HepG2 (cell line): ENCODE measurements at regions not wholly inside any gene's neighbourhood (a gene's known extent, or its start where the extent isn't known, plus 50 kb on each side); places are given as distances from the start of the nearest gene placed in this dataset.

Experiments used
- ADNP ChIP-seq: sonication (generic); formaldehyde crosslinking; IDR thresholded peaks from 2 replicates; pipeline ENCODE4 v1.4.0; 2020; ENCODE audit warnings: missing genetic modification reagents
- ARID3A ChIP-seq: IDR thresholded peaks from 2 replicates; pipeline ENCODE4 v1.6.1; 2012; ENCODE audit warnings: low read depth, low read length, improper control_type of control experiment
- ARNT2 ChIP-seq: sonication (generic); formaldehyde crosslinking; IDR thresholded peaks from 2 replicates; pipeline ENCODE4 v1.8.0; 2022; ENCODE audit warnings: mild to moderate bottlenecking, low read depth, missing genetic modification reagents, moderate library complexity
- CHCHD3 ChIP-seq: sonication (generic); formaldehyde crosslinking; IDR thresholded peaks from 2 replicates; pipeline ENCODE4 v1.8.0; 2022; ENCODE audit warnings: mild to moderate bottlenecking, missing genetic modification reagents, moderate library complexity
- DPF2 ChIP-seq: sonication (generic); formaldehyde crosslinking; IDR thresholded peaks from 2 replicates; pipeline ENCODE4 v1.4.0; 2020; ENCODE audit warnings: mild to moderate bottlenecking, low read depth, missing genetic modification reagents, borderline replicate concordance
- ERF ChIP-seq: IDR thresholded peaks from 2 replicates; pipeline ENCODE4 v1.6.1; 2018; ENCODE audit warnings: missing biosample characterization, missing genetic modification reagents
- FOXA1 ChIP-seq, 2 experiments: fragments of 450-650 bp in 1 of 2; sonication (generic) in 1 of 2; formaldehyde crosslinking in 1 of 2; IDR thresholded peaks; 2 replicates each; pipeline versions ENCODE4 v1.4.0 to v1.6.1; 2016 to 2020; ENCODE audit warnings: missing genetic modification reagents in 1 of 2
- FOXA3 ChIP-seq: IDR thresholded peaks from 2 replicates; pipeline ENCODE4 v1.6.1; 2016; ENCODE audit warnings: missing genetic modification reagents, missing compliant biosample characterization
- FOXC1 ChIP-seq: sonication (generic); formaldehyde crosslinking; IDR thresholded peaks from 2 replicates; pipeline ENCODE4 v1.8.0; 2022; ENCODE audit warnings: mild to moderate bottlenecking, missing genetic modification reagents, borderline replicate concordance
- FOXJ3 ChIP-seq: sonication (generic); formaldehyde crosslinking; IDR thresholded peaks from 2 replicates; pipeline ENCODE4 v1.4.0; 2020; ENCODE audit warnings: missing genetic modification reagents, mild to moderate bottlenecking, borderline replicate concordance
- GFI1 ChIP-seq: sonication (generic); formaldehyde crosslinking; IDR thresholded peaks from 2 replicates; pipeline ENCODE4 v1.5.0; 2020; ENCODE audit warnings: missing genetic modification reagents, mild to moderate bottlenecking, borderline replicate concordance
- KDM1A ChIP-seq: IDR thresholded peaks from 2 replicates; pipeline ENCODE4 v1.6.1; 2016; ENCODE audit warnings: missing compliant biosample characterization
- NR2F6 ChIP-seq, 2 experiments: IDR thresholded peaks; 2 replicates each; pipeline ENCODE4 v1.6.1; 2016; ENCODE audit warnings: antibody characterized with exemption in 1 of 2, mild to moderate bottlenecking in 1 of 2
- RARA ChIP-seq: IDR thresholded peaks from 2 replicates; pipeline ENCODE4 v1.6.1; 2016; ENCODE audit warnings: missing genetic modification reagents, missing compliant biosample characterization
- RXRB ChIP-seq: IDR thresholded peaks from 2 replicates; pipeline ENCODE4 v1.6.1; 2016; ENCODE audit warnings: borderline replicate concordance, missing genetic modification reagents, missing compliant biosample characterization
- SAP130 ChIP-seq: IDR thresholded peaks from 2 replicates; pipeline ENCODE4 v1.6.1; 2016; ENCODE audit warnings: low read depth
- SRF ChIP-seq: IDR thresholded peaks from 2 replicates; pipeline ENCODE4 v1.6.1; 2011; ENCODE audit warnings: mild to moderate bottlenecking, low read depth, low read length, moderate library complexity
- TOE1 ChIP-seq: sonication (generic); formaldehyde crosslinking; IDR thresholded peaks from 2 replicates; pipeline ENCODE4 v1.4.0; 2020; ENCODE audit warnings: mild to moderate bottlenecking, missing genetic modification reagents
- ZMYM3 ChIP-seq: sonication (generic); formaldehyde crosslinking; IDR thresholded peaks from 2 replicates; pipeline ENCODE4 v1.5.1; 2020; ENCODE audit warnings: mild to moderate bottlenecking, missing genetic modification reagents
- ZNF136 ChIP-seq: sonication (generic); formaldehyde crosslinking; IDR thresholded peaks from 2 replicates; pipeline ENCODE4 v1.8.1; 2022; ENCODE audit warnings: low read depth, mild to moderate bottlenecking, moderate library complexity, missing genetic modification reagents
- ZNF598 ChIP-seq: sonication (generic); formaldehyde crosslinking; IDR thresholded peaks from 2 replicates; pipeline ENCODE4 v1.5.1; 2020; ENCODE audit warnings: mild to moderate bottlenecking, missing genetic modification reagents, borderline replicate concordance
- ZNF788 ChIP-seq: sonication (generic); formaldehyde crosslinking; IDR thresholded peaks from 2 replicates; pipeline ENCODE4 v1.5.0; 2020; ENCODE audit warnings: mild to moderate bottlenecking, missing genetic modification reagents, borderline replicate concordance
- TF ChIP-seq, protein P1 (sequence below): IDR thresholded peaks from 2 replicates; pipeline ENCODE4 v1.6.1; 2016; ENCODE audit warnings: missing genetic modification reagents, missing compliant biosample characterization
- TF ChIP-seq, protein P2 (sequence below): sonication (generic); formaldehyde crosslinking; IDR thresholded peaks from 2 replicates; pipeline ENCODE4 v1.4.0; 2020; ENCODE audit warnings: mild to moderate bottlenecking, missing genetic modification reagents

- TF ChIP-seq RXRB (CRISPR knock-in tag) (peak; percentile 19; the same call in 1 of the 2 replicates), FOXJ3 (CRISPR knock-in tag) (no peak), CHCHD3 (CRISPR knock-in tag) (no peak), SRF (no peak), FOXA3 (peak; percentile 58), ARID3A (0 out of 2 replicates have a peak, but pooled peaks have one; percentile 54), ERF (no peak), RARA (0 out of 2 replicates have a peak, but pooled peaks have one; percentile 23), FOXA1 (IDR thresholded peaks at IDR 0.05) (no peak), FOXA1 (CRISPR knock-in tag; IDR thresholded peaks at IDR 0.05) (peak; percentile 77), ZMYM3 (CRISPR knock-in tag) (peak; percentile 82; the same call in 1 of the 2 replicates), SAP130 (CRISPR knock-in tag) (no peak), ADNP (CRISPR knock-in tag) (0 out of 2 replicates have a peak, but pooled peaks have one; percentile 35), ZNF136 (CRISPR knock-in tag) (no peak), FOXC1 (CRISPR knock-in tag) (no peak), KDM1A (CRISPR knock-in tag) (peak; percentile 63; the same call in 1 of the 2 replicates), ZNF788 (peak; percentile 49; the same call in 1 of the 2 replicates), ARNT2 (CRISPR knock-in tag) (peak; percentile 44; the same call in 1 of the 2 replicates), GFI1 (peak; percentile 58; the same call in 1 of the 2 replicates), DPF2 (CRISPR knock-in tag) (peak; percentile 25; the same call in 1 of the 2 replicates), TOE1 (no peak), ZNF598 (CRISPR knock-in tag) (no peak), NR2F6 (IDR thresholded peaks at IDR 0.05) (peak; percentile 32; the same call in 1 of the 2 replicates), NR2F6 (CRISPR knock-in tag; IDR thresholded peaks at IDR 0.05) (peak; percentile 44; the same call in 1 of the 2 replicates)
- TF ChIP-seq, protein P1, sequence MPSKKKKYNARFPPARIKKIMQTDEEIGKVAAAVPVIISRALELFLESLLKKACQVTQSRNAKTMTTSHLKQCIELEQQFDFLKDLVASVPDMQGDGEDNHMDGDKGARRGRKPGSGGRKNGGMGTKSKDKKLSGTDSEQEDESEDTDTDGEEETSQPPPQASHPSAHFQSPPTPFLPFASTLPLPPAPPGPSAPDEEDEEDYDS (CRISPR knock-in tag), result no peak
- TF ChIP-seq, protein P2, sequence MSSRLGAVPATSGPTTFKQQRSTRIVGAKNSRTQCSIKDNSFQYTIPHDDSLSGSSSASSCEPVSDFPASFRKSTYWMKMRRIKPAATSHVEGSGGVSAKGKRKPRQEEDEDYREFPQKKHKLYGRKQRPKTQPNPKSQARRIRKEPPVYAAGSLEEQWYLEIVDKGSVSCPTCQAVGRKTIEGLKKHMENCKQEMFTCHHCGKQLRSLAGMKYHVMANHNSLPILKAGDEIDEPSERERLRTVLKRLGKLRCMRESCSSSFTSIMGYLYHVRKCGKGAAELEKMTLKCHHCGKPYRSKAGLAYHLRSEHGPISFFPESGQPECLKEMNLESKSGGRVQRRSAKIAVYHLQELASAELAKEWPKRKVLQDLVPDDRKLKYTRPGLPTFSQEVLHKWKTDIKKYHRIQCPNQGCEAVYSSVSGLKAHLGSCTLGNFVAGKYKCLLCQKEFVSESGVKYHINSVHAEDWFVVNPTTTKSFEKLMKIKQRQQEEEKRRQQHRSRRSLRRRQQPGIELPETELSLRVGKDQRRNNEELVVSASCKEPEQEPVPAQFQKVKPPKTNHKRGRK (CRISPR knock-in tag), result no peak
These were observed 84.4 kb upstream of the NKD1 start (continued) for GRCh38 chr16:50463581-50464324.
